ENCODE measurements at regions not wholly inside any gene's neighbourhood (a gene's known extent, or its start where the extent isn't known, plus 50 kb on each side); places are given as distances from the start of the nearest gene placed in this dataset.

GRCh38 chr2:164006704-164007103 is 270.9 kb upstream of the FIGN start:
- TF ChIP-seq CTCF (IDR thresholded peaks at IDR 0.05) (no peak), POLR2A (IDR thresholded peaks at IDR 0.05) (no peak)

Measured in Peyer's patch (tissue), 4 donors.